T-helper 2 cell treated with Interferon-gamma antibody and Interleukin-4, amounts not matched to agents 5 μg/mL and 100 μg/mL, for 36 hours (primary cell): ENCODE measurements at regions not wholly inside any gene's neighbourhood (a gene's known extent, or its start where the extent isn't known, plus 50 kb on each side); places are given as distances from the start of the nearest gene placed in this dataset.
"Not testable (repeated sequence)": the region's sequence is repeated elsewhere in the genome, so short reads cannot be mapped to it uniquely, and the experiment has no call there.

Experiments
- DNase-seq: peaks from one replicate; pipeline ENCODE4 v3.0.0; 2021; ENCODE audit warnings: low spot score
- H3K27ac Mint-ChIP-seq: one replicate; pipeline ENCODE4 v1.8.0; 2021; ENCODE audit warnings: mild to moderate bottlenecking, mixed read lengths
- H3K27me3 Mint-ChIP-seq: one replicate; pipeline ENCODE4 v1.8.0; 2021; ENCODE audit warnings: low read depth, mixed read lengths
- H3K36me3 Mint-ChIP-seq: one replicate; pipeline ENCODE4 v1.8.0; 2021; ENCODE audit warnings: low read depth, mixed read lengths
- H3K4me1 Mint-ChIP-seq: one replicate; pipeline ENCODE4 v1.8.0; 2021; ENCODE audit warnings: low read depth, mixed read lengths
- H3K4me3 Mint-ChIP-seq: one replicate; pipeline ENCODE4 v1.8.0; 2022; ENCODE audit warnings: mild to moderate bottlenecking, moderate library complexity, mixed read lengths
- H3K9me3 Mint-ChIP-seq: one replicate; pipeline ENCODE4 v1.8.0; 2021; ENCODE audit warnings: mixed read lengths

- H3K4me1 Mint-ChIP-seq, result no peaks in the 10 kb centered on the region
- no peaks in the 10 kb centered on the region for H3K36me3 Mint-ChIP-seq
- no peak overlapping the region for H3K27ac Mint-ChIP-seq
These were observed 339.7 kb upstream of the COL8A1 start for GRCh38 chr3:99298661-99299060.

GRCh38 chr3:99295836-99296235 is 342.6 kb upstream of the COL8A1 start:
- no peak overlapping the region for H3K27ac Mint-ChIP-seq
- H3K4me3 Mint-ChIP-seq, result no peak overlapping the region
- no peak for DNase-seq
- no peaks in the 10 kb centered on the region for H3K4me1 Mint-ChIP-seq
- no peaks in the 10 kb centered on the region for H3K36me3 Mint-ChIP-seq
- no peaks in the 10 kb centered on the region for H3K27me3 Mint-ChIP-seq
- H3K9me3 Mint-ChIP-seq, result peaks cover 4% of the 10 kb centered on the region

More at GRCh38 chr3:99298661-99299060, 339.7 kb upstream of the COL8A1 start:
- H3K4me3 Mint-ChIP-seq, result no peak overlapping the region
- no peaks in the 10 kb centered on the region for H3K27me3 Mint-ChIP-seq
- DNase-seq, result no peak
- H3K9me3 Mint-ChIP-seq, result peaks cover 4% of the 10 kb centered on the region

GRCh38 chr3:99294092-99294491 is 344.3 kb upstream of the COL8A1 start:
- H3K4me3 Mint-ChIP-seq, DNase-seq, H3K27ac Mint-ChIP-seq, H3K36me3 Mint-ChIP-seq, H3K27me3 Mint-ChIP-seq, H3K9me3 Mint-ChIP-seq, H3K4me1 Mint-ChIP-seq: not testable (repeated sequence)

DNA sequence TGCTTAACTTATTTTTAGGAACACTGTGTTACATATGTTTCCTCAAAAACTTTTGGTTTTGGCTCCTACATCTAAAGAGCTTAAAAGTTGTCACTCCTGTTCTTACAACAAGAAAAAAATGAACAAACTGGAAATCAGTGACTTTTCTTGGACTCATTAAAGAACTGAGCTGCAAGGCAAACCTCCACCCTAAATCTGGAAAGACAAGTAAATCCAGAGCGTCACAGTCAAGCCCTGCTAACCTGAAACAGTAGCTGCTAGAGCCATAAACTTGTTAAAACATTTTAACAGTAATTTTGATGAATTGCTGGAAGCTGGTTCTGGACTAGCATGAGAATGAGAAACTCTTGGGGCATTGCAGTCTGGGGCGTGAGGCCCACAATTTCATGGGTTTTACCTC is 350.5 kb upstream of the COL8A1 start:
- H3K4me3 Mint-ChIP-seq, result no peak overlapping the region
- no peaks in the 10 kb centered on the region for H3K4me1 Mint-ChIP-seq
- no peaks in the 10 kb centered on the region for H3K36me3 Mint-ChIP-seq
- H3K9me3 Mint-ChIP-seq, result peaks cover 5% of the 10 kb centered on the region
- H3K27ac Mint-ChIP-seq, result no peak overlapping the region
- H3K27me3 Mint-ChIP-seq, result no peaks in the 10 kb centered on the region
- DNase-seq, result no peak

DNA sequence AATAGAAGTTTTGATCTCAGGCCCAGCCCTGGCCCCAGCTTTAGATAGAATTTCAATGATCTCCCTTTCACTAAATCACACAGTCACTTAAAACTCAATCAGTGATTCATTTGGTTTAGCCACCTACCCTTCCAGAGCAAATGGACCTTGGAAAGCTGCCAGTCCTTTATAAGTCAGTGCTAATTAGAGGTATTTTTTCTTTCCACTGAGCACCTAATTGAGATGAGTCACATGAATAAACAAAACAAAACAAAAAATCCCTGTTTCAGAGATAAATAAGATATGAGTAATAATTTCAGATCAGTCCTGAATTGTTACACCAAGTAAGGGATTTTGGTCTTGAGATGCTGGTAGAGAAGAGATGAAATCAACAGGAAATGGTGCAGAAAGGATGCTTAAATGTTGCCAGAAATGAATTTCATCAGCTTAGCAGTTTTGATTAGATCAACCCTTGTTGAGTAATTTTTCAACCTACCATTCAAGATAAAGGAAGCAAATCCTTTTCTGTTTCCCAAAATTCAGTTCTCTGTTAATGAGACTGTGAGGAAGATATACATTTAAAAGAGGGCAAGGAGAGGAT is 352.0 kb upstream of the COL8A1 start:
- DNase-seq, result no peak
- Mint-ChIP-seq H3K4me3 (no peak overlapping the region), H3K27me3 (no peaks in the 10 kb centered on the region), H3K9me3 (peaks cover 5% of the 10 kb centered on the region), H3K27ac (no peak overlapping the region), H3K36me3 (no peaks in the 10 kb centered on the region), H3K4me1 (no peaks in the 10 kb centered on the region)

- Mint-ChIP-seq H3K27ac (no peak overlapping the region), H3K4me1 (no peaks in the 10 kb centered on the region), H3K4me3 (no peak overlapping the region), H3K27me3 (no peaks in the 10 kb centered on the region), H3K36me3 (no peaks in the 10 kb centered on the region), H3K9me3 (no peaks in the 10 kb centered on the region)
- no peak for DNase-seq
These were observed 368.3 kb upstream of the DCBLD2 start for GRCh38 chr3:99269606-99270351.

GRCh38 chr3:99256788-99257187 is 355.3 kb upstream of the DCBLD2 start:
- Mint-ChIP-seq H3K4me3 (no peak overlapping the region), H3K27me3 (no peaks in the 10 kb centered on the region), H3K27ac (no peak overlapping the region), H3K9me3 (peaks cover 4% of the 10 kb centered on the region), H3K4me1 (no peaks in the 10 kb centered on the region), H3K36me3 (no peaks in the 10 kb centered on the region)
- no peak for DNase-seq

DNA sequence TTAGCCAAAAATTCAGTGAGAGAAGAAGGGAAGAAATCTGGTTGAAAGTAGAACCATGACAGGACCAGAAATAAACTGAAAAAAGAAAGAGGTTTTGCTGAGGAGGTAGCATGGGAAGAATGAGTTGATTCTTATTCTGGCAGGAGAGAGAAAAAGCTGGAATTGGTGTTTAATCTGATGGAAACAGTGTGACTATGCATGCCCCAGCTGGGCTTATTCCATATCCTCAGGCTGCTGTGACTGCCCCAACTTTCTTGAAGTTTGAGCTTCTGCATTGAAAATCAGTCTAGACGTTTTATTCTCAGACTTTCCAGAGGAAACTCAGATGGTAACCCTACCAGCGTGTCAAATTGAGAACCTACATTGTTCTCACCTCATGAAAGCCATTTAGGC is 352.5 kb upstream of the DCBLD2 start:
- Mint-ChIP-seq H3K36me3 (no peaks in the 10 kb centered on the region), H3K4me1 (no peaks in the 10 kb centered on the region), H3K4me3 (no peak overlapping the region), H3K27me3 (no peaks in the 10 kb centered on the region), H3K27ac (no peak overlapping the region), H3K9me3 (no peaks in the 10 kb centered on the region)
- no peak for DNase-seq

DNA sequence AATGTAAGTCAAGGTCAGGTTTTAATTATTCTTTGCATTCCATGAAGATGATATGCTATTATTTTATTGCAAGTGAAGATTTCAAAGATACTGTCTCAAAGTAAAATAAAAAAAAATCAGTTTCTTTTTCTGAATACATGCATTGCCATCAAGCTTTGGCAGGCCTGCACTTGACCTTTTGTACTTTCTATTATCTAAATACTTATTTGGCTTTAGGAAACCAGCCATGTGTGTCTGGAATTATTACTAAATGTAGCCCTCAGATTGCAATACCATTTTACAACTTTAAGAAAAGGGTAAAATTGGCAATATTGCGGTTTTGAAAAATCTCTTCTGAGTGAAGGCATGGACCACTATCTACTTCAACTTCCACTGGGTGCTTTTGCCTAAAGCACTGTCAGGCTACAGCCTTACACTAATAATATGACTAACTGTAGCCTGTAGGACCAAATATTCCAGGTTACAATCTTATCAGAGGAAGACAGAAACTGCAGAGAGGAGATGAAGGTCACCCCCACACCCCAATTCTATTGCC is 349.4 kb upstream of the DCBLD2 start:
- Mint-ChIP-seq H3K27me3 (no peaks in the 10 kb centered on the region), H3K4me1 (no peaks in the 10 kb centered on the region), H3K36me3 (no peaks in the 10 kb centered on the region), H3K27ac (no peak overlapping the region), H3K9me3 (no peaks in the 10 kb centered on the region), H3K4me3 (no peak overlapping the region)
- no peak for DNase-seq

GRCh38 chr3:99250272-99250671 is 348.8 kb upstream of the DCBLD2 start:
- Mint-ChIP-seq H3K4me1 (no peaks in the 10 kb centered on the region), H3K36me3 (no peaks in the 10 kb centered on the region), H3K9me3 (no peaks in the 10 kb centered on the region), H3K27ac (no peak overlapping the region), H3K27me3 (no peaks in the 10 kb centered on the region), H3K4me3 (no peak overlapping the region)
- no peak for DNase-seq

- Mint-ChIP-seq H3K4me3 (no peak overlapping the region), H3K27ac (no peak overlapping the region), H3K36me3 (no peaks in the 10 kb centered on the region), H3K9me3 (no peaks in the 10 kb centered on the region), H3K4me1 (no peaks in the 10 kb centered on the region), H3K27me3 (no peaks in the 10 kb centered on the region)
- DNase-seq, result no peak
These were observed 348.1 kb upstream of the DCBLD2 start for GRCh38 chr3:99249627-99250026.

DNA sequence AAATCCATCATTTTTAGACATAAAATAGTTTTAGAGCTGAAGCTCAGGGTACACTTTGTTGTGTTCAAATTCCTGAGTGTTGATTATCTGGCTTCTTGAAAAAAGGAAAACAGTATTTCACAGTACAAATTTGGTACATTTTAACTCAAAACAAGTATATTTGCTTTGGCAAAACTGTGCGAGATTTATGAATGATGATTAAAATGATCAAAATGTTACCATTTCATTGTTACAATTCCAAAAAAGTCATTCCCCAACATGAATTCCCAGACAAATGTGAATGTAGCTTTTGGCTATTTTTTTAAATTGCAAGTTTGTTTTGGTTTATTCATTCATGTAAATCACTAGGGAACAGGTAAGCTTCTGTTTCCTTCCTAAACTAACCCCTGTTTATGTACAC is 347.4 kb upstream of the DCBLD2 start:
- H3K27me3 Mint-ChIP-seq, result no peaks in the 10 kb centered on the region
- H3K27ac Mint-ChIP-seq, result no peak overlapping the region
- DNase-seq, result no peak
- H3K36me3 Mint-ChIP-seq, result no peaks in the 10 kb centered on the region
- H3K4me3 Mint-ChIP-seq, result no peak overlapping the region
- no peaks in the 10 kb centered on the region for H3K4me1 Mint-ChIP-seq
- H3K9me3 Mint-ChIP-seq, result no peaks in the 10 kb centered on the region

- H3K4me3 Mint-ChIP-seq, result no peak overlapping the region
- no peak overlapping the region for H3K27ac Mint-ChIP-seq
- H3K27me3 Mint-ChIP-seq, result no peaks in the 10 kb centered on the region
- no peaks in the 10 kb centered on the region for H3K4me1 Mint-ChIP-seq
- H3K36me3 Mint-ChIP-seq, result no peaks in the 10 kb centered on the region
- no peak for DNase-seq
- H3K9me3 Mint-ChIP-seq, result no peaks in the 10 kb centered on the region
These were observed 346.6 kb upstream of the DCBLD2 start for GRCh38 chr3:99248130-99248529.

- Mint-ChIP-seq H3K4me3 (no peak overlapping the region), H3K27ac (no peak overlapping the region), H3K27me3 (no peaks in the 10 kb centered on the region), H3K4me1 (no peaks in the 10 kb centered on the region), H3K36me3 (no peaks in the 10 kb centered on the region), H3K9me3 (no peaks in the 10 kb centered on the region)
- no peak for DNase-seq
These were observed 344.6 kb upstream of the DCBLD2 start for GRCh38 chr3:99246010-99246654.
